ENCODE measurements at regions not wholly inside any gene's neighbourhood (a gene's known extent, or its start where the extent isn't known, plus 50 kb on each side); places are given as distances from the start of the nearest gene placed in this dataset.

DNA sequence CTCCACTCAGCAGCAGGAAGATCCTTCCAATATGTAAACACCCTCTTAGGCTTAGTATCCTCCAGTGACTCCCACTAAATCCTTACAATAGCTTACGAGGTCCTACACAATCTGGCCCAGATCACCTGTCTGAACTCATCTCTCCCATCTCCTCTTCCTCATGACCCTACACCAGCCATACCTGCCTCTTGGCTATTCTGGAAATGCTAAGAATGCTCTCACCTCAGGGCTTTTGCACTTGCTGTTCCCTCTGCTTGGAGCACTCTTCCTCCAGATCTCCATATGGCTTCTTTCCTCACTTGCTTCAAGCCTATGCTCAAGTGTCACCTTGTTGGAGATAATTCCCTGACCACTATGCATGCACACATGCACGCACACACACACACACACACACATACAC lies 50.8 kb upstream of the FRMD4A start:
- no peaks in the 10 kb centered on the region for H3K4me1 ChIP-seq

DNA sequence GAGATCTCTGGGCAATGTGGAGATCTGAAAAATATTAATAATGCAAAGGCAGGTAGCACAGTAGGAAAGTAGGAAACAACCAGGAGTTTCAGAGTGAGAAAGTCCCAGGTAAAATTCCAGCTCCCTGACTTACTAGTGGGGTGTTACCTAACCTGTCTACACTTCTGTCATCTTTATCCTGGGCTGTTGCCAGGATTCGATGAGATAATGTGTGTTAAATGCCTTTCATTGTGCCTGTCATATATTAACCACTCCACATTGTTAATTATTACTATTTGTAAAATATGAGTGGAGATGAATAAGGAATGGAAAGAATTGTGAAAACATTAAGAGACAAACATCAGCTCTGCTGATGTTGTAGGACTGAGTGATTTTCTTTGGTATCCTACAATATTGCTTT lies 50.0 kb upstream of the FRMD4A start:
- H3K27ac ChIP-seq, result no peak overlapping the region
- no peak for DNase-seq
- WGBS, 2 donors, result 24 to 33% methylated on average over 1 of the region's 1 CpG
- no peak overlapping the region for H3K4me3 ChIP-seq
- no peaks in the 10 kb centered on the region for H3K4me1 ChIP-seq
- H3K27me3 ChIP-seq, result peaks cover 0 to 8% (median 0%) of the 10 kb centered on the region in 4 donors
- no peaks in the 10 kb centered on the region for H3K36me3 ChIP-seq
- H3K9me3 ChIP-seq, result no peaks in the 10 kb centered on the region
- intact Hi-C loops (cut with DNase I), result no loop called here
- no peak for TF ChIP-seq POLR2A (IDR thresholded peaks at IDR 0.05)
- TF ChIP-seq, protein P1, sequence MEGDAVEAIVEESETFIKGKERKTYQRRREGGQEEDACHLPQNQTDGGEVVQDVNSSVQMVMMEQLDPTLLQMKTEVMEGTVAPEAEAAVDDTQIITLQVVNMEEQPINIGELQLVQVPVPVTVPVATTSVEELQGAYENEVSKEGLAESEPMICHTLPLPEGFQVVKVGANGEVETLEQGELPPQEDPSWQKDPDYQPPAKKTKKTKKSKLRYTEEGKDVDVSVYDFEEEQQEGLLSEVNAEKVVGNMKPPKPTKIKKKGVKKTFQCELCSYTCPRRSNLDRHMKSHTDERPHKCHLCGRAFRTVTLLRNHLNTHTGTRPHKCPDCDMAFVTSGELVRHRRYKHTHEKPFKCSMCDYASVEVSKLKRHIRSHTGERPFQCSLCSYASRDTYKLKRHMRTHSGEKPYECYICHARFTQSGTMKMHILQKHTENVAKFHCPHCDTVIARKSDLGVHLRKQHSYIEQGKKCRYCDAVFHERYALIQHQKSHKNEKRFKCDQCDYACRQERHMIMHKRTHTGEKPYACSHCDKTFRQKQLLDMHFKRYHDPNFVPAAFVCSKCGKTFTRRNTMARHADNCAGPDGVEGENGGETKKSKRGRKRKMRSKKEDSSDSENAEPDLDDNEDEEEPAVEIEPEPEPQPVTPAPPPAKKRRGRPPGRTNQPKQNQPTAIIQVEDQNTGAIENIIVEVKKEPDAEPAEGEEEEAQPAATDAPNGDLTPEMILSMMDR (IDR thresholded peaks at IDR 0.05), result no peak

More for the DNA sequence above, 50.8 kb upstream of the FRMD4A start:
- no peak for DNase-seq
- H3K27ac ChIP-seq, result no peak overlapping the region
- no peak overlapping the region for H3K4me3 ChIP-seq
- no peak for TF ChIP-seq POLR2A (IDR thresholded peaks at IDR 0.05)
- TF ChIP-seq, protein P1 (IDR thresholded peaks at IDR 0.05), result no peak
- H3K36me3 ChIP-seq, result no peaks in the 10 kb centered on the region
- no peaks in the 10 kb centered on the region for H3K9me3 ChIP-seq
- 50 to 70% methylated on average over 2 of the region's 2 CpGs for WGBS, 2 donors
- H3K27me3 ChIP-seq, result peaks cover 0 to 8% (median 0%) of the 10 kb centered on the region in 4 donors
- intact Hi-C loops (cut with DNase I), result no loop called here

Small RNAs in the stretch of these regions (small RNA-seq; reads per million reads assigned to genes)
- gene MIR1265, result 0 reads per million in 4 donors
- gene MIR4293, result 0 reads per million in 4 donors

All from esophagus squamous epithelium (tissue), 5 donors.